ENCODE measurements at regions not wholly inside any gene's neighbourhood (a gene's known extent, or its start where the extent isn't known, plus 50 kb on each side); places are given as distances from the start of the nearest gene placed in this dataset.

DNA sequence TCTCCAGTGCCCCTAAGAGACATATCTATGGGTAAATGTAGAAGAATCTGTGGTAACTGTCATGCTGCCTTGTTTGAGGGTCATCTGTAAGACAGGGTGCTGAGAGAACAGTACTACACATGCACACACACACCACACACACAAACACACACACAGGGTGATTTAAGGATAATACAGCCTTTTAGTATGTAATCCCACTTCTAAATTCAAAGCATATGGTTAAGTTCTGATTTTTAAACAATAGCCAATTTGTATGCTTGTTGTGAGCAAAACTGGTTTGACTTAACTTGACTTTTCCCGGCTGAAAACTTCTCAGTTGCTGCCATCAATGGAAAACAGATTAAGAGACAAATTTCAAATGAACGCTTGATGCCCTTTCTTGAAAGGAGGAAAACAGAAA lies 241.8 kb downstream of the ADGRG6 start:
- POLR2A ChIA-PET: no interaction called here
- TF ChIP-seq, protein P1, sequence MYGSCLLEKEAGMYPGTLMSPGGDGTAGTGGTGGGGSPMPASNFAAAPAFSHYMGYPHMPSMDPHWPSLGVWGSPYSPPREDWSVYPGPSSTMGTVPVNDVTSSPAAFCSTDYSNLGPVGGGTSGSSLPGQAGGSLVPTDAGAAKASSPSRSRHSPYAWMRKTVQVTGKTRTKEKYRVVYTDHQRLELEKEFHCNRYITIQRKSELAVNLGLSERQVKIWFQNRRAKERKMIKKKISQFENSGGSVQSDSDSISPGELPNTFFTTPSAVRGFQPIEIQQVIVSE (CRISPR knock-in tag; IDR thresholded peaks at IDR 0.05; ENCODE audit: borderline replicate concordance): no peak
- no peak for TF ChIP-seq MYBL2 (CRISPR knock-in tag; IDR thresholded peaks at IDR 0.05)
- TF ChIP-seq, protein P2, sequence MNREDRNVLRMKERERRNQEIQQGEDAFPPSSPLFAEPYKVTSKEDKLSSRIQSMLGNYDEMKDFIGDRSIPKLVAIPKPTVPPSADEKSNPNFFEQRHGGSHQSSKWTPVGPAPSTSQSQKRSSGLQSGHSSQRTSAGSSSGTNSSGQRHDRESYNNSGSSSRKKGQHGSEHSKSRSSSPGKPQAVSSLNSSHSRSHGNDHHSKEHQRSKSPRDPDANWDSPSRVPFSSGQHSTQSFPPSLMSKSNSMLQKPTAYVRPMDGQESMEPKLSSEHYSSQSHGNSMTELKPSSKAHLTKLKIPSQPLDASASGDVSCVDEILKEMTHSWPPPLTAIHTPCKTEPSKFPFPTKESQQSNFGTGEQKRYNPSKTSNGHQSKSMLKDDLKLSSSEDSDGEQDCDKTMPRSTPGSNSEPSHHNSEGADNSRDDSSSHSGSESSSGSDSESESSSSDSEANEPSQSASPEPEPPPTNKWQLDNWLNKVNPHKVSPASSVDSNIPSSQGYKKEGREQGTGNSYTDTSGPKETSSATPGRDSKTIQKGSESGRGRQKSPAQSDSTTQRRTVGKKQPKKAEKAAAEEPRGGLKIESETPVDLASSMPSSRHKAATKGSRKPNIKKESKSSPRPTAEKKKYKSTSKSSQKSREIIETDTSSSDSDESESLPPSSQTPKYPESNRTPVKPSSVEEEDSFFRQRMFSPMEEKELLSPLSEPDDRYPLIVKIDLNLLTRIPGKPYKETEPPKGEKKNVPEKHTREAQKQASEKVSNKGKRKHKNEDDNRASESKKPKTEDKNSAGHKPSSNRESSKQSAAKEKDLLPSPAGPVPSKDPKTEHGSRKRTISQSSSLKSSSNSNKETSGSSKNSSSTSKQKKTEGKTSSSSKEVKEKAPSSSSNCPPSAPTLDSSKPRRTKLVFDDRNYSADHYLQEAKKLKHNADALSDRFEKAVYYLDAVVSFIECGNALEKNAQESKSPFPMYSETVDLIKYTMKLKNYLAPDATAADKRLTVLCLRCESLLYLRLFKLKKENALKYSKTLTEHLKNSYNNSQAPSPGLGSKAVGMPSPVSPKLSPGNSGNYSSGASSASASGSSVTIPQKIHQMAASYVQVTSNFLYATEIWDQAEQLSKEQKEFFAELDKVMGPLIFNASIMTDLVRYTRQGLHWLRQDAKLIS (CRISPR knock-in tag; IDR thresholded peaks at IDR 0.05; ENCODE audit: borderline replicate concordance): no peak
- TF ChIP-seq, protein P3, sequence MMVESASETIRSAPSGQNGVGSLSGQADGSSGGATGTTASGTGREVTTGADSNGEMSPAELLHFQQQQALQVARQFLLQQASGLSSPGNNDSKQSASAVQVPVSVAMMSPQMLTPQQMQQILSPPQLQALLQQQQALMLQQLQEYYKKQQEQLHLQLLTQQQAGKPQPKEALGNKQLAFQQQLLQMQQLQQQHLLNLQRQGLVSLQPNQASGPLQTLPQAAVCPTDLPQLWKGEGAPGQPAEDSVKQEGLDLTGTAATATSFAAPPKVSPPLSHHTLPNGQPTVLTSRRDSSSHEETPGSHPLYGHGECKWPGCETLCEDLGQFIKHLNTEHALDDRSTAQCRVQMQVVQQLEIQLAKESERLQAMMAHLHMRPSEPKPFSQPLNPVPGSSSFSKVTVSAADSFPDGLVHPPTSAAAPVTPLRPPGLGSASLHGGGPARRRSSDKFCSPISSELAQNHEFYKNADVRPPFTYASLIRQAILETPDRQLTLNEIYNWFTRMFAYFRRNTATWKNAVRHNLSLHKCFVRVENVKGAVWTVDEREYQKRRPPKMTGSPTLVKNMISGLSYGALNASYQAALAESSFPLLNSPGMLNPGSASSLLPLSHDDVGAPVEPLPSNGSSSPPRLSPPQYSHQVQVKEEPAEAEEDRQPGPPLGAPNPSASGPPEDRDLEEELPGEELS (CRISPR knock-in tag; IDR thresholded peaks at IDR 0.05): no peak
- no peak for TF ChIP-seq STAT6 (CRISPR knock-in tag; conservative IDR thresholded peaks at IDR 0.05; ENCODE audit: low read depth)
- TF ChIP-seq ZNF512 (CRISPR knock-in tag; IDR thresholded peaks at IDR 0.05; ENCODE audit: borderline replicate concordance): no peak
- no peaks in the 10 kb centered on the region for H3K27me3 Mint-ChIP-seq (ENCODE audit: low read depth)
- no peak for ATAC-seq
- no peaks in the 10 kb centered on the region for H3K36me3 Mint-ChIP-seq
- no peak overlapping the region for H3K4me3 Mint-ChIP-seq
- peaks cover 4% of the 10 kb centered on the region for H3K4me1 Mint-ChIP-seq
- CTCF ChIA-PET: no interaction called here
- H3K9me3 Mint-ChIP-seq: no peaks in the 10 kb centered on the region
- H3K27ac Mint-ChIP-seq: no peak overlapping the region
- DNase-seq (ENCODE audit: low spot score): no peak

DNA sequence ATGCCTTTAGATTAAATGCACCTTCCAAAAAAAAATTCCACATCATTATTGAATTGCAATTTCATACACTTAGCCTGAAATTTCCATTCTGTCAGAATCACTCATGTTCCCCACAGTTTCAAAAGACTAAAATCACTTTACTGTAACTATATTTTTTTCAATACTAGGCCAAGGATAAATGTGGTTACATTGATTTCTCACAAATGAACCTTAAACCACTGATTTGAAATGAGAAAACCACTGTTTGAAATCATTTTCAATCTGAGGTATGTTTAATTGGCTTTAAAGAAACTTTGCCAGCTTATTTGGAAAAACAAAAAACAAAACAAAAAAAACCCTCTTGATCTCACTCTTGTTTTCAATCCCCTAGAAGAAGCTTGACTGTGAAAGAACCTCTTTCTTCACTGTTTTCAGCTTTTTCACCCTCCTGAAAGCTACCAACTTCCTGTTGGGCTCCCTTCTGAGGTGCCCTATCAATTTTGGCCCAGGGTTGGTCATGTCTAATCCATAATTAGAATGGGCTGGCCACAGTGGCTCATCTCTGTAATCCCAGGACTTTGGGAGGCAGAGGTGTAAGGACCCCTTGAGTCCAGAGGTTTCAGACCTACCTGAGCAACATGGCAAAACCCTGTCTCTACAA lies 242.5 kb downstream of the ADGRG6 start:
- no peak overlapping the region for H3K4me3 Mint-ChIP-seq
- POLR2A ChIA-PET: no interaction called here
- H3K4me1 Mint-ChIP-seq: peaks cover 8% of the 10 kb centered on the region
- CTCF ChIA-PET: no interaction called here
- no peak for DNase-seq (ENCODE audit: low spot score)
- ATAC-seq: no peak
- H3K9me3 Mint-ChIP-seq: no peaks in the 10 kb centered on the region
- no peak overlapping the region for H3K27ac Mint-ChIP-seq
- H3K27me3 Mint-ChIP-seq (ENCODE audit: low read depth): no peaks in the 10 kb centered on the region
- H3K36me3 Mint-ChIP-seq: no peaks in the 10 kb centered on the region
- TF ChIP-seq TEAD1 (CRISPR knock-in tag; IDR thresholded peaks at IDR 0.05): no peak
- TF ChIP-seq ESRRA (CRISPR knock-in tag; IDR thresholded peaks at IDR 0.05; ENCODE audit: borderline replicate concordance): no peak
- no peak for TF ChIP-seq ATF6 (CRISPR knock-in tag; IDR thresholded peaks at IDR 0.05)
- TF ChIP-seq PRRX2 (CRISPR knock-in tag; IDR thresholded peaks at IDR 0.05): no peak
- TF ChIP-seq ATF1 (CRISPR knock-in tag; IDR thresholded peaks at IDR 0.05): no peak
- no peak for TF ChIP-seq MXD4 (CRISPR knock-in tag; IDR thresholded peaks at IDR 0.05; ENCODE audit: borderline replicate concordance)
- TF ChIP-seq, protein P4, sequence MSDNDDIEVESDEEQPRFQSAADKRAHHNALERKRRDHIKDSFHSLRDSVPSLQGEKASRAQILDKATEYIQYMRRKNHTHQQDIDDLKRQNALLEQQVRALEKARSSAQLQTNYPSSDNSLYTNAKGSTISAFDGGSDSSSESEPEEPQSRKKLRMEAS (CRISPR knock-in tag; IDR thresholded peaks at IDR 0.05): no peak
- TF ChIP-seq ELF4 (CRISPR knock-in tag; IDR thresholded peaks at IDR 0.05; ENCODE audit: low read depth): no peak
- TF ChIP-seq, protein P5, sequence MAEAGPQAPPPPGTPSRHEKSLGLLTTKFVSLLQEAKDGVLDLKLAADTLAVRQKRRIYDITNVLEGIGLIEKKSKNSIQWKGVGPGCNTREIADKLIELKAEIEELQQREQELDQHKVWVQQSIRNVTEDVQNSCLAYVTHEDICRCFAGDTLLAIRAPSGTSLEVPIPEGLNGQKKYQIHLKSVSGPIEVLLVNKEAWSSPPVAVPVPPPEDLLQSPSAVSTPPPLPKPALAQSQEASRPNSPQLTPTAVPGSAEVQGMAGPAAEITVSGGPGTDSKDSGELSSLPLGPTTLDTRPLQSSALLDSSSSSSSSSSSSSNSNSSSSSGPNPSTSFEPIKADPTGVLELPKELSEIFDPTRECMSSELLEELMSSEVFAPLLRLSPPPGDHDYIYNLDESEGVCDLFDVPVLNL (CRISPR knock-in tag; IDR thresholded peaks at IDR 0.05; ENCODE audit: borderline replicate concordance, low read depth): no peak
- TF ChIP-seq, protein P3 (CRISPR knock-in tag; IDR thresholded peaks at IDR 0.05): no peak

All from WTC11 (cell line).